NCI-H2227 treated with DMSO at 0.1 percent for 48 hours (cell line): ENCODE measurements at regions not wholly inside any gene's neighbourhood (a gene's known extent, or its start where the extent isn't known, plus 50 kb on each side); places are given as distances from the start of the nearest gene placed in this dataset.

Experiments used
- DNase-seq: peaks from one replicate; lab custom pipeline; 2025; lab: John Stamatoyannopoulos, UW

GRCh38 chr5:89457411-89458331 lies 574.7 kb upstream of the MEF2C start:
- peak; percentile 79 for DNase-seq

GRCh38 chr5:89452081-89452480 lies 569.1 kb upstream of the MEF2C start:
- no peak for DNase-seq

- DNase-seq, result no peak
Measured at GRCh38 chr5:89451263-89451662, 568.3 kb upstream of the MEF2C start.

GRCh38 chr5:89450149-89450538 lies 567.2 kb upstream of the MEF2C start:
- no peak for DNase-seq

- no peak for DNase-seq
Measured at GRCh38 chr5:89449392-89450148, 566.6 kb upstream of the MEF2C start.

GRCh38 chr5:89447027-89447426 lies 564.0 kb upstream of the MEF2C start:
- DNase-seq, result no peak

- DNase-seq, result no peak
Measured at GRCh38 chr5:89445106-89445745, 562.2 kb upstream of the MEF2C start.

- DNase-seq, result no peak
Measured at GRCh38 chr5:89444088-89444487, 561.1 kb upstream of the MEF2C start.

GRCh38 chr5:89443508-89443907 lies 560.5 kb upstream of the MEF2C start:
- DNase-seq, result no peak

- no peak for DNase-seq
Measured at GRCh38 chr5:89441965-89442364, 559.0 kb upstream of the MEF2C start.

GRCh38 chr5:89440670-89441069 lies 557.7 kb upstream of the MEF2C start:
- no peak for DNase-seq

- DNase-seq, result no peak
Measured at GRCh38 chr5:89437450-89438435, 554.8 kb upstream of the MEF2C start.

GRCh38 chr5:89436464-89436863 lies 553.5 kb upstream of the MEF2C start:
- no peak for DNase-seq

GRCh38 chr5:89435347-89435746 lies 552.4 kb upstream of the MEF2C start:
- no peak for DNase-seq

GRCh38 chr5:89428624-89429023 lies 545.6 kb upstream of the MEF2C start:
- DNase-seq, result no peak

- no peak for DNase-seq
Measured at GRCh38 chr5:89425062-89425461, 542.1 kb upstream of the MEF2C start.

GRCh38 chr5:89421035-89421434 lies 538.1 kb upstream of the MEF2C start:
- DNase-seq, result no peak

GRCh38 chr5:89418407-89419085 lies 535.6 kb upstream of the MEF2C start:
- no peak for DNase-seq

GRCh38 chr5:89417990-89418389 lies 535.0 kb upstream of the MEF2C start:
- DNase-seq, result no peak

- no peak for DNase-seq
Measured at GRCh38 chr5:89417515-89417914, 534.5 kb upstream of the MEF2C start.

GRCh38 chr5:89411891-89412290 lies 528.9 kb upstream of the MEF2C start:
- no peak for DNase-seq
